ENCODE measurements at regions not wholly inside any gene's neighbourhood (a gene's known extent, or its start where the extent isn't known, plus 50 kb on each side); places are given as distances from the start of the nearest gene placed in this dataset.

DNA sequence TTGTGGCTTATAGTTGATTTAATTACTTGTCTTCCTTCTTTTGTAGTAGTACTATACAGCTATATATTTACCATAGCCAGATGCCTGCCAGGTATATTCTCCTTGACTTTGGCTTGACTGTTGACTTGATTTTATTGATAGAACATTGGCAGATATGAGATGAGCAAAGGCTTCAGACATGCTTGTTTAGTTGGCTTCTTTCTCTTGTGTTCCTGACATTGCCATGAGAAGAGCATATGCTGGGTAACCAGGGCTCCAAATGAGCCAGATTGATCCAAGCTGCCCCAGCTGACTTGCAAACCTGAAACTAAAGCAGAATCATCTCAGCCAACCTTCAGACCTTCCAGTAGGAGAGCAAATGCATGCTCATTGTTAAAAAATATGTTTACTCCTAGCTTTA lies 508.1 kb upstream of the BTBD3 start:
- Histone ChIP-seq H3K9me3 (replicated peaks) (peaks cover 14% of the 10 kb centered on the region), H3K27me3 (ENCODE audit: low read depth) (no peaks in the 10 kb centered on the region), H3K27ac (replicated peaks) (no peak overlapping the region), H3K4me3 (no peak overlapping the region), H3K36me3 (no peaks in the 10 kb centered on the region), H3K4me1 (no peaks in the 10 kb centered on the region)
- TF ChIP-seq, protein P1, sequence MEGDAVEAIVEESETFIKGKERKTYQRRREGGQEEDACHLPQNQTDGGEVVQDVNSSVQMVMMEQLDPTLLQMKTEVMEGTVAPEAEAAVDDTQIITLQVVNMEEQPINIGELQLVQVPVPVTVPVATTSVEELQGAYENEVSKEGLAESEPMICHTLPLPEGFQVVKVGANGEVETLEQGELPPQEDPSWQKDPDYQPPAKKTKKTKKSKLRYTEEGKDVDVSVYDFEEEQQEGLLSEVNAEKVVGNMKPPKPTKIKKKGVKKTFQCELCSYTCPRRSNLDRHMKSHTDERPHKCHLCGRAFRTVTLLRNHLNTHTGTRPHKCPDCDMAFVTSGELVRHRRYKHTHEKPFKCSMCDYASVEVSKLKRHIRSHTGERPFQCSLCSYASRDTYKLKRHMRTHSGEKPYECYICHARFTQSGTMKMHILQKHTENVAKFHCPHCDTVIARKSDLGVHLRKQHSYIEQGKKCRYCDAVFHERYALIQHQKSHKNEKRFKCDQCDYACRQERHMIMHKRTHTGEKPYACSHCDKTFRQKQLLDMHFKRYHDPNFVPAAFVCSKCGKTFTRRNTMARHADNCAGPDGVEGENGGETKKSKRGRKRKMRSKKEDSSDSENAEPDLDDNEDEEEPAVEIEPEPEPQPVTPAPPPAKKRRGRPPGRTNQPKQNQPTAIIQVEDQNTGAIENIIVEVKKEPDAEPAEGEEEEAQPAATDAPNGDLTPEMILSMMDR (IDR thresholded peaks at IDR 0.05; ENCODE audit: borderline replicate concordance) = no peak
- DNase-seq = no peak
- intact Hi-C loops (cut with micrococcal nuclease) = no loop called here

DNA sequence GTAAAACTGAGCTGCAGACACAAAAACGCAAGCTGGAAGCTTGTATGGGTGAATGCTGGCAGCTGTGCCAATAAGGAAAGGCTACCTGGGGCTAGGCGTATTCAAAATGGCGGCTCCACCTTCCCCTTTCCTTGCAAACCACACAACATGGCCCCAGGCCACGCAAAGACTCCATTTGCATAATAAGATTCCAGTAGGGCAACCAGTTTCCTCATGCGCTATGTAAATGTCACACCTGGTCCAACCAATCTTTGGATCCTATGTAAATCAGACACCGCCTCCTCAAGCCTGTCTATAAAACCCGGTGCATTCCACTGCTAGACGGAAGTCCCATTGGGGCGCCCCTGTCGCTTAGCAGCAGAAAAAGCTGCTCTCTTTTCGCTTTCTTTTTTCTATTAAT lies 505.9 kb upstream of the BTBD3 start:
- intact Hi-C loops (cut with micrococcal nuclease) = no loop called here
- no peak for DNase-seq

DNA sequence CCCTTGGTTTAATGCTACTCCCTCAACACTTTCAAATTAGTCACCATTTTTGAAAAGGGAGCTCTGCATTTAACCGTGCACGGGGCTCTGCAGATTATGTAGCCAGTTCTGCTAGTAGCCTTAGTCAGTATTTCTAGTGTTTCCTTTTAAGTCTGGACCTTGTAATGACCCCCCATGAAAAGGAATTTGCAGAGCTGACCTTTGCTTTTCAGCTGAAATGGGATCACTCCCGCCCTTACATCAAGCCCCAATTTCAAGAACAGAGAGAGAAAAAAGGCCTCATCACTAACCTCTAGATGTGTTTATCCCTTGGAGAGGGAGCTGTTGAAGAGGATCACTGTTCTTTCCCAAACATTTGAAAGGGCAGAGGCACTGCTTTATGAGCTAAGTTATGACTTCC lies 490.7 kb upstream of the BTBD3 start:
- DNase-seq = no peak
- no peak overlapping the region for H3K27ac ChIP-seq (replicated peaks)
- H3K27me3 ChIP-seq (ENCODE audit: low read depth) = no peaks in the 10 kb centered on the region
- intact Hi-C loops (cut with micrococcal nuclease) = no loop called here
- TF ChIP-seq, protein P1 (IDR thresholded peaks at IDR 0.05; ENCODE audit: borderline replicate concordance) = no peak
- peaks cover under 1% of the 10 kb centered on the region for H3K9me3 ChIP-seq (replicated peaks)
- no peaks in the 10 kb centered on the region for H3K36me3 ChIP-seq
- H3K4me1 ChIP-seq = no peaks in the 10 kb centered on the region
- H3K4me3 ChIP-seq = no peak overlapping the region

More for the DNA sequence above, 505.9 kb upstream of the BTBD3 start:
- H3K27me3 ChIP-seq (ENCODE audit: low read depth) = no peaks in the 10 kb centered on the region
- no peak overlapping the region for H3K27ac ChIP-seq (replicated peaks)
- H3K4me1 ChIP-seq = no peaks in the 10 kb centered on the region
- H3K36me3 ChIP-seq = no peaks in the 10 kb centered on the region
- peaks cover 14% of the 10 kb centered on the region for H3K9me3 ChIP-seq (replicated peaks)
- H3K4me3 ChIP-seq = no peak overlapping the region
- TF ChIP-seq, protein P1 (IDR thresholded peaks at IDR 0.05; ENCODE audit: borderline replicate concordance) = no peak

DNA sequence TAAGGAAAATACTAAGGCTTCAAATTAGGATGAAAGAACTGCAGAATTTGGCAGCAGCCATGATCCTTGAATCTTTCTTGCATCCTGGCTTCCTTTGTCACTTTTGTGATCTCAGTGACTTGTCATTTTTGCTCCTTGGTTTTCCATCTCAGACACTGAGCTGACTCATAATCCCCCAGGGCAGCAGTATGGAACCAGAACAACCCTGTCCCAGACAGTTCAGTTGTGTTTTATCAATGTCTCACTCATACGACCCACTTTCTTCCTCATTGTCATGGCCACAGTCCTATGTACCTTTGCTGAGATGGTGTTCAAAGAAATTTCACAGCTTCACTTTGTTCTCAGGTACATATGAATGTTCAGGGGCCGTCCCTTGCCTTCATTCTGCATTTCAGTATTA lies 488.5 kb upstream of the BTBD3 start:
- Histone ChIP-seq H3K36me3 (no peaks in the 10 kb centered on the region), H3K9me3 (replicated peaks) (no peaks in the 10 kb centered on the region), H3K27ac (replicated peaks) (no peak overlapping the region), H3K27me3 (ENCODE audit: low read depth) (no peaks in the 10 kb centered on the region), H3K4me1 (no peaks in the 10 kb centered on the region), H3K4me3 (no peak overlapping the region)
- TF ChIP-seq, protein P1 (IDR thresholded peaks at IDR 0.05; ENCODE audit: borderline replicate concordance) = no peak
- no peak for DNase-seq
- intact Hi-C loops (cut with micrococcal nuclease) = no loop called here

- intact Hi-C loops (cut with micrococcal nuclease) = no loop called here
- H3K27ac ChIP-seq (replicated peaks) = no peak overlapping the region
- H3K36me3 ChIP-seq = no peaks in the 10 kb centered on the region
- H3K4me3 ChIP-seq = no peak overlapping the region
- no peaks in the 10 kb centered on the region for H3K4me1 ChIP-seq
- no peak for DNase-seq
- H3K27me3 ChIP-seq (ENCODE audit: low read depth) = no peaks in the 10 kb centered on the region
- H3K9me3 ChIP-seq (replicated peaks) = no peaks in the 10 kb centered on the region
- TF ChIP-seq, protein P1 (IDR thresholded peaks at IDR 0.05; ENCODE audit: borderline replicate concordance) = no peak
Observed at GRCh38 chr20:11429889-11430519, 487.7 kb upstream of the BTBD3 start.
